GM12875 (cell line): ENCODE measurements at regions not wholly inside any gene's neighbourhood (a gene's known extent, or its start where the extent isn't known, plus 50 kb on each side); places are given as distances from the start of the nearest gene placed in this dataset.

Experiments
- H3K4me3 ChIP-seq: one replicate; pipeline ENCODE4 v1.5.1; 2011; ENCODE audit warnings: low read depth, low read length, control low read depth
- CTCF ChIP-seq: IDR thresholded peaks from 2 replicates; pipeline ENCODE4 v1.5.1; 2011; ENCODE audit warnings: low read depth, mild to moderate bottlenecking, control low read depth, inconsistent platforms, low read length, moderate library complexity, borderline replicate concordance; ENCODE audit not compliant: insufficient read depth

GRCh38 chr18:44130376-44130942, 550.2 kb upstream of the SETBP1 start:
- peak; percentile 53 for TF ChIP-seq CTCF
- H3K4me3 ChIP-seq = no peak overlapping the region

DNA sequence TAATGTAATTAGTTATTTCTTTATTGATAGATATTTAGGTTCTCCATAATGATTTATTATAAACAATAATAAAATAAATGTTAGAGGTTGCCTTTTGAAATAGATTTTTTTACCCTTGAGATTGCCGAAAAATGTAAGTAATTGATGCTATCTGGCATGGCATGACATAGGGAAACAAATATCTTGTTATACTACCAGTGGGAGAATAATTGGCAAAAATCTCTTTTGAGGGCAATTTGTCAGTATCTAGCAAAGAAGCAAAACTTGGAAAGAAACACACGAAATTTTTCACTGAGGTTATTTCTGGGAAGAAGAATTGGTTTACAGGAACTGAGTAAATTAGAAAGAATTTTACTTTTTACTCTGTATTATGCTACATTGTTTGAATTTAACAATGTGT, 547.2 kb upstream of the SETBP1 start:
- no peak overlapping the region for H3K4me3 ChIP-seq
- TF ChIP-seq CTCF = no peak

DNA sequence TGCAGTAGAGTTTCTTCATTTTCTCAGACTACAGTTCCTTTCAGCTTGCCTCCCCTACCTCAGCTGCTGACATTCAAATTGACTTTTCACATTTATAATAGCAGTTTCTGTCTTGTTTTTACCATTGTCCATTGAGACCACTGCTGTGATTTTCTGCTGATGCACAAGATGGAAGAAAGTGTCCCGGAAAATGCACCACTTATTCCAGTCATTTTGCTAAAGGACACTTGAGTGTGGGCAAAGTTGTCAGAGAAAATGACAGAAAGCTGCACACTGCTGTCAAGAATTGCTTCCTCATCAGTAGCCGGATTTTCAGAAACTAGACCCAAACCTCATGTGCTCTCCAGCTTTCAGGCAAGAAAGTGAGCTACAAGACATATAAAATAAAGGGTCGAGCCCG, 546.2 kb upstream of the SETBP1 start:
- H3K4me3 ChIP-seq = no peak overlapping the region
- no peak for TF ChIP-seq CTCF

GRCh38 chr18:44135741-44136140, 544.9 kb upstream of the SETBP1 start:
- no peak for TF ChIP-seq CTCF

DNA sequence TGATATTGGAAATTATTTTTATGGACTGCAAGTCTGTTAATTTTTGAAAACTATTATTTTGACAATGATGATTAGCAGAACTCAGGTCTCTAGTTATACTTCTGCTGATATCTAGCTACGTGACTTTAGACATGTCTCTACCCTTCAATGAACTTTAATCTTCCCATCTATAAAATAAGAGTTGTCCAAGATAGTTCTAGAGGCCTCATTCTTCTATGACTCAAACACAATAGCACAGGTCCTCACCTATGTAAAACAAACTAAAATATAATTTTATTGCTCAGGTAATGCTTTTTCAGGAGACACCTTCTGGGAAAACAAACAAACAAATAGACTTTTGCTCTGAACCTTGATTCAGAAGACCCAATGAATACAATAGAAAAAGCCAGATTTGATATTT, 544.4 kb upstream of the SETBP1 start:
- TF ChIP-seq CTCF = no peak

More at GRCh38 chr18:44135741-44136140, 544.9 kb upstream of the SETBP1 start:
- H3K4me3 ChIP-seq = no peak overlapping the region

GRCh38 chr18:44143072-44143471, 537.6 kb upstream of the SETBP1 start:
- no peak for TF ChIP-seq CTCF
- no peak overlapping the region for H3K4me3 ChIP-seq

More for the DNA sequence above, 544.4 kb upstream of the SETBP1 start:
- H3K4me3 ChIP-seq = no peak overlapping the region

DNA sequence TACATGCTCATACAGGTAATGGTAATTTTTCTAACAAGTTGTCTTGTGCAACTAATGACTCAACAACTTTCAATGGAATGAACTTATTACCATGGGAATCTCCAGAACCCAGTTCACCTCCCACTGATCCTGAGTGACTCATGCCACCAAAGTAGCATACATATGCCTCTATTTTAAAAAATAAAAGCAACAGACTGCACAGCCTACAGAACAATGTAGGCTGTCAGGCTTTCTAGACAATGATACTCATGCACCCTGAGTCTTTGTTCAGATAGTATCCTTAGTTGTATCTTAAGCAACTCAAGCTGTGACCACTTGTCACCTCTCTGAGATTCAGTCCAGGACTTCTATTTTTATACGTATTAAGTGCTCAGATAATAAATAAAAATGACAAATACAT, 531.0 kb upstream of the SETBP1 start:
- no peak for TF ChIP-seq CTCF
- H3K4me3 ChIP-seq = no peak overlapping the region
